Keratinocyte (primary cell): ENCODE measurements at regions not wholly inside any gene's neighbourhood (a gene's known extent, or its start where the extent isn't known, plus 50 kb on each side); places are given as distances from the start of the nearest gene placed in this dataset.

Experiments used
- EZH2 ChIP-seq: IDR thresholded peaks from one replicate; pipeline ENCODE4 v1.6.1; 2012; ENCODE audit warnings: inconsistent platforms, mild to moderate bottlenecking, low read length, moderate library complexity
- TF ChIP-seq, protein P1 (sequence below), 3 experiments: IDR thresholded peaks in 1 of 3; conservative IDR thresholded peaks in 1 of 3; optimal IDR thresholded peaks in 1 of 3; 2 replicates in 2 of 3; 3 replicates in 1 of 3; pipeline versions ENCODE3 to v1.5.1; 2011; ENCODE audit warnings: low read length in 3 of 3, mild to moderate bottlenecking in 3 of 3, moderate library complexity in 2 of 3, control low read depth in 1 of 3, inconsistent platforms in 1 of 3; ENCODE audit not compliant: insufficient read depth in 2 of 3; ENCODE audit errors: extremely low read depth in 1 of 3

DNA sequence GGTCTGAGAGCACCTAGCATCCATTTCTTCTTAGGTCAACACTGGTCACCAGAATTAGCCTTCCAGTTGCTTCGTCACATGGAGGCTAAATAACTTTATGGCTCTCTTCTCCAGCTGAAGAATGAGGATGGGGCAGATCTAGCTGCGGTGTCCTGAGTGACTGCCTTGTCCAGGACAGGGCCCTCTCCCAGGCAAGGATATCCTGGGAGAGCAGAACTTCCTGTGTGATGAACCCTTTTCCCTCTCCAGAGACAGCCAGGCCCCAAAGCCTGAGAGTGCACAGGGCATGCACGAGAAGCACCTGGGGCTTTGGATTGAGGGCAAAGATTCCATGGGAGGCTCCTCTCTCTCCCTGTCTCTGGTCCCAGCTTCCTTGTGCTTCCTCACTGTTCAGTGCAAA lies 108.2 kb upstream of the MAMLD1 start:
- TF ChIP-seq, protein P1, sequence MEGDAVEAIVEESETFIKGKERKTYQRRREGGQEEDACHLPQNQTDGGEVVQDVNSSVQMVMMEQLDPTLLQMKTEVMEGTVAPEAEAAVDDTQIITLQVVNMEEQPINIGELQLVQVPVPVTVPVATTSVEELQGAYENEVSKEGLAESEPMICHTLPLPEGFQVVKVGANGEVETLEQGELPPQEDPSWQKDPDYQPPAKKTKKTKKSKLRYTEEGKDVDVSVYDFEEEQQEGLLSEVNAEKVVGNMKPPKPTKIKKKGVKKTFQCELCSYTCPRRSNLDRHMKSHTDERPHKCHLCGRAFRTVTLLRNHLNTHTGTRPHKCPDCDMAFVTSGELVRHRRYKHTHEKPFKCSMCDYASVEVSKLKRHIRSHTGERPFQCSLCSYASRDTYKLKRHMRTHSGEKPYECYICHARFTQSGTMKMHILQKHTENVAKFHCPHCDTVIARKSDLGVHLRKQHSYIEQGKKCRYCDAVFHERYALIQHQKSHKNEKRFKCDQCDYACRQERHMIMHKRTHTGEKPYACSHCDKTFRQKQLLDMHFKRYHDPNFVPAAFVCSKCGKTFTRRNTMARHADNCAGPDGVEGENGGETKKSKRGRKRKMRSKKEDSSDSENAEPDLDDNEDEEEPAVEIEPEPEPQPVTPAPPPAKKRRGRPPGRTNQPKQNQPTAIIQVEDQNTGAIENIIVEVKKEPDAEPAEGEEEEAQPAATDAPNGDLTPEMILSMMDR (optimal IDR thresholded peaks at IDR 0.05 in 1 of 3, IDR thresholded peaks at IDR 0.05 in 1 of 3, conservative IDR thresholded peaks at IDR 0.05 in 1 of 3; ENCODE audit: extremely low read depth in 1 of 3, insufficient read depth in 2 of 3, low read length in 3 of 3): no peak
- no peak for TF ChIP-seq EZH2
